NK-92 treated with Interleukin-12 subunit alpha and Interleukin-12 subunit beta, amount 100 ng/mL, for 24 hours (cell line): ENCODE measurements at regions not wholly inside any gene's neighbourhood (a gene's known extent, or its start where the extent isn't known, plus 50 kb on each side); places are given as distances from the start of the nearest gene placed in this dataset.
"Not testable (repeated sequence)": the region's sequence is repeated elsewhere in the genome, so short reads cannot be mapped to it uniquely, and the experiment has no call there.

ENCODE experiments used
- DNase-seq: peaks from one replicate; lab custom pipeline; 2025; lab: John Stamatoyannopoulos, UW

GRCh38 chr11:112617098-112617425, 344.2 kb upstream of the NCAM1 start:
- no peak for DNase-seq

- no peak for DNase-seq
Measured at GRCh38 chr11:112617977-112618826, 343.0 kb upstream of the NCAM1 start.

GRCh38 chr11:112619106-112619505, 342.1 kb upstream of the NCAM1 start:
- no peak for DNase-seq

- no peak for DNase-seq
Measured at GRCh38 chr11:112620621-112621394, 340.4 kb upstream of the NCAM1 start.

GRCh38 chr11:112623057-112623456, 338.2 kb upstream of the NCAM1 start:
- no peak for DNase-seq

GRCh38 chr11:112624431-112624830, 336.8 kb upstream of the NCAM1 start:
- DNase-seq = no peak

- DNase-seq = not testable (repeated sequence)
Measured at GRCh38 chr11:112624971-112625370, 336.2 kb upstream of the NCAM1 start.

GRCh38 chr11:112625814-112626213, 335.4 kb upstream of the NCAM1 start:
- DNase-seq = no peak

GRCh38 chr11:112626731-112627130, 334.5 kb upstream of the NCAM1 start:
- DNase-seq = no peak

- no peak for DNase-seq
Measured at GRCh38 chr11:112627588-112628045, 333.6 kb upstream of the NCAM1 start.

- DNase-seq = no peak
Measured at GRCh38 chr11:112628676-112629075, 332.5 kb upstream of the NCAM1 start.

GRCh38 chr11:112630496-112630895, 330.7 kb upstream of the NCAM1 start:
- DNase-seq = no peak

- DNase-seq = no peak
Measured at GRCh38 chr11:112631333-112631732, 329.9 kb upstream of the NCAM1 start.

GRCh38 chr11:112632866-112633505, 328.2 kb upstream of the NCAM1 start:
- DNase-seq = no peak

- DNase-seq = no peak
Measured at GRCh38 chr11:112634551-112634950, 326.7 kb upstream of the NCAM1 start.

- no peak for DNase-seq
Measured at GRCh38 chr11:112634995-112635737, 326.1 kb upstream of the NCAM1 start.

- no peak for DNase-seq
Measured at GRCh38 chr11:112637076-112637475, 324.1 kb upstream of the NCAM1 start.

GRCh38 chr11:112637876-112638275, 323.3 kb upstream of the NCAM1 start:
- DNase-seq = no peak

GRCh38 chr11:112639469-112639868, 321.8 kb upstream of the NCAM1 start:
- DNase-seq = no peak

GRCh38 chr11:112643416-112643815, 317.8 kb upstream of the NCAM1 start:
- DNase-seq = no peak

- no peak for DNase-seq
Measured at GRCh38 chr11:112644410-112645131, 316.6 kb upstream of the NCAM1 start.
